HL-60 (cell line): ENCODE measurements at regions not wholly inside any gene's neighbourhood (a gene's known extent, or its start where the extent isn't known, plus 50 kb on each side); places are given as distances from the start of the nearest gene placed in this dataset.

Source experiments
- TF ChIP-seq, protein P1 (sequence below): IDR thresholded peaks from one replicate; pipeline ENCODE4 v1.5.1; 2011; ENCODE audit warnings: low read length, control low read depth, inconsistent platforms; ENCODE audit not compliant: insufficient read depth
- TF ChIP-seq, protein P2 (sequence below): IDR thresholded peaks from 2 replicates; pipeline ENCODE4 v1.6.1; 2012; ENCODE audit warnings: low read depth; ENCODE audit not compliant: insufficient replicate concordance

DNA sequence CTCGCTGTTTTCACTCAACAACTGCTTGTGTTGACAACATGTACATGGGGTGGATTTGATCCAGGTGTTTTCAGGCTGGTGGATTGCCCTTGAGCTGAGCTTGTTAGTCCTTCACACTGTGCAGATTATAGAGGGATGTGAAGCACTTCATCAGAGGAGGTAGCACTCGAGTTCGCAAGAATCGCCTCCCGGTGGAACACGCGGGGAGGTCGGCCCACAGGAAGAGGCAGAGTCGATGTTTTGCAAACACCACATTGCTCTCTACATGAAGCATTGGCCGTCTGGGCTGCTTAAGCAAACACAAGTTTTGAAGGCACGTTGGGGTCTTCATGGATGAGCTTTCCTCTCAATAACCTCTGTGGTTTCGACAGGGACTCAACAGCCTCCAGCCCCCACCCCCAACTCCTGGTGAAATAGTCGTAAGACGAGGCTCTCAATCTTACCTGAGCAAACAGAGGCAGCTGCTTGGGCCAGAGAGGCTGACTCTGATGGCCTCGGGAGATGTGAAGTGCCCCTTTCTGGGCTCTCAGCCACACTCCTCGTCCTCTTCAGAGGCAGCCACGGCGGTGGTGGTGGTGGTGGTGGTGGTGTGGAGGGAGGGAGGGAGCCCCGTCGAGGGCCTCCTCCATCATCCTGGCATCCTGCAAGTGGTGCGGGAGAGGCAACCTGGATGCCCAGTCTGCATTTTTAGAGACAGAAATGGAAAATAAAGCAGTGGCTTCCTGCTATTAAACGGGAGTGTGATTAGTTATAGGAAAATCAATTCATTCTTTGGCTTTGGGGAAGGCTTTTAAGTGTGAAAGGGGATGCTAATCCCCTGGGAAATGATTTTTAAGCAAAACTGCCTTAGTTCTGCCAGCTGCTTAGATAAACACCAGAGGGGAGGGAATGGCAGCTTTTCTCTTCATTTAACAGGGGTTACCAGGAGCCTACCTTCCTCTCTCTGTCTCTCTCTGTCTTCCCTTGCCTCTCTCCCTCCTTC is 552.5 kb upstream of the EEF2KMT start:
- TF ChIP-seq, protein P1, sequence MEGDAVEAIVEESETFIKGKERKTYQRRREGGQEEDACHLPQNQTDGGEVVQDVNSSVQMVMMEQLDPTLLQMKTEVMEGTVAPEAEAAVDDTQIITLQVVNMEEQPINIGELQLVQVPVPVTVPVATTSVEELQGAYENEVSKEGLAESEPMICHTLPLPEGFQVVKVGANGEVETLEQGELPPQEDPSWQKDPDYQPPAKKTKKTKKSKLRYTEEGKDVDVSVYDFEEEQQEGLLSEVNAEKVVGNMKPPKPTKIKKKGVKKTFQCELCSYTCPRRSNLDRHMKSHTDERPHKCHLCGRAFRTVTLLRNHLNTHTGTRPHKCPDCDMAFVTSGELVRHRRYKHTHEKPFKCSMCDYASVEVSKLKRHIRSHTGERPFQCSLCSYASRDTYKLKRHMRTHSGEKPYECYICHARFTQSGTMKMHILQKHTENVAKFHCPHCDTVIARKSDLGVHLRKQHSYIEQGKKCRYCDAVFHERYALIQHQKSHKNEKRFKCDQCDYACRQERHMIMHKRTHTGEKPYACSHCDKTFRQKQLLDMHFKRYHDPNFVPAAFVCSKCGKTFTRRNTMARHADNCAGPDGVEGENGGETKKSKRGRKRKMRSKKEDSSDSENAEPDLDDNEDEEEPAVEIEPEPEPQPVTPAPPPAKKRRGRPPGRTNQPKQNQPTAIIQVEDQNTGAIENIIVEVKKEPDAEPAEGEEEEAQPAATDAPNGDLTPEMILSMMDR: no peak
- TF ChIP-seq, protein P2, sequence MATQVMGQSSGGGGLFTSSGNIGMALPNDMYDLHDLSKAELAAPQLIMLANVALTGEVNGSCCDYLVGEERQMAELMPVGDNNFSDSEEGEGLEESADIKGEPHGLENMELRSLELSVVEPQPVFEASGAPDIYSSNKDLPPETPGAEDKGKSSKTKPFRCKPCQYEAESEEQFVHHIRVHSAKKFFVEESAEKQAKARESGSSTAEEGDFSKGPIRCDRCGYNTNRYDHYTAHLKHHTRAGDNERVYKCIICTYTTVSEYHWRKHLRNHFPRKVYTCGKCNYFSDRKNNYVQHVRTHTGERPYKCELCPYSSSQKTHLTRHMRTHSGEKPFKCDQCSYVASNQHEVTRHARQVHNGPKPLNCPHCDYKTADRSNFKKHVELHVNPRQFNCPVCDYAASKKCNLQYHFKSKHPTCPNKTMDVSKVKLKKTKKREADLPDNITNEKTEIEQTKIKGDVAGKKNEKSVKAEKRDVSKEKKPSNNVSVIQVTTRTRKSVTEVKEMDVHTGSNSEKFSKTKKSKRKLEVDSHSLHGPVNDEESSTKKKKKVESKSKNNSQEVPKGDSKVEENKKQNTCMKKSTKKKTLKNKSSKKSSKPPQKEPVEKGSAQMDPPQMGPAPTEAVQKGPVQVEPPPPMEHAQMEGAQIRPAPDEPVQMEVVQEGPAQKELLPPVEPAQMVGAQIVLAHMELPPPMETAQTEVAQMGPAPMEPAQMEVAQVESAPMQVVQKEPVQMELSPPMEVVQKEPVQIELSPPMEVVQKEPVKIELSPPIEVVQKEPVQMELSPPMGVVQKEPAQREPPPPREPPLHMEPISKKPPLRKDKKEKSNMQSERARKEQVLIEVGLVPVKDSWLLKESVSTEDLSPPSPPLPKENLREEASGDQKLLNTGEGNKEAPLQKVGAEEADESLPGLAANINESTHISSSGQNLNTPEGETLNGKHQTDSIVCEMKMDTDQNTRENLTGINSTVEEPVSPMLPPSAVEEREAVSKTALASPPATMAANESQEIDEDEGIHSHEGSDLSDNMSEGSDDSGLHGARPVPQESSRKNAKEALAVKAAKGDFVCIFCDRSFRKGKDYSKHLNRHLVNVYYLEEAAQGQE: no peak
